WTC11 (cell line): ENCODE measurements at regions not wholly inside any gene's neighbourhood (a gene's known extent, or its start where the extent isn't known, plus 50 kb on each side); places are given as distances from the start of the nearest gene placed in this dataset.

Experiments
- ATAC-seq: fragments of 200-7000 bp; cut with Tn5 transposase; 2 replicates; pipeline ENCODE4 v1.10.0; 2021; ENCODE audit warnings: mild to moderate bottlenecking, moderate library complexity
- CTCF ChIA-PET: fragments of 300-600 bp; sonication (Branson Sonifier 250); formaldehyde crosslinking; loops from one replicate; lab custom pipeline; 2021; ENCODE audit warnings: antibody characterized with exemption; lab: Charles Lee
- POLR2A ChIA-PET: fragments of 350-600 bp; sonication (Branson Sonifier 250); formaldehyde crosslinking; loops from one replicate; lab custom pipeline; 2021; ENCODE audit warnings: antibody characterized with exemption; lab: Charles Lee
- DNase-seq: peaks from one replicate; pipeline ENCODE4 v3.0.0; 2021; ENCODE audit warnings: low spot score
- H3K27ac Mint-ChIP-seq: 2 replicates; pipeline ENCODE4 v1.8.0; 2021; ENCODE audit warnings: mixed read lengths
- H3K27me3 Mint-ChIP-seq: 2 replicates; pipeline ENCODE4 v1.8.0; 2021; ENCODE audit warnings: low read depth, mild to moderate bottlenecking, moderate library complexity, mixed read lengths
- H3K36me3 Mint-ChIP-seq: 2 replicates; pipeline ENCODE4 v1.8.0; 2021; ENCODE audit warnings: mixed read lengths
- H3K4me1 Mint-ChIP-seq: 2 replicates; pipeline ENCODE4 v1.8.0; 2022; ENCODE audit warnings: mixed read lengths
- H3K4me3 Mint-ChIP-seq: 2 replicates; pipeline ENCODE4 v1.8.0; 2021; ENCODE audit warnings: mild to moderate bottlenecking, moderate library complexity, mixed read lengths
- H3K9me3 Mint-ChIP-seq: 2 replicates; pipeline ENCODE4 v1.8.0; 2021; ENCODE audit warnings: mixed read lengths
- ATF1 ChIP-seq: sonication (generic); formaldehyde crosslinking; IDR thresholded peaks from 2 replicates; pipeline ENCODE4 v1.8.1; 2023; ENCODE audit warnings: mild to moderate bottlenecking, moderate library complexity, missing genetic modification reagents
- ATF6 ChIP-seq: sonication (generic); formaldehyde crosslinking; IDR thresholded peaks from 2 replicates; pipeline ENCODE4 v1.8.1; 2023; ENCODE audit warnings: mild to moderate bottlenecking, missing genetic modification reagents
- CREM ChIP-seq: sonication (generic); formaldehyde crosslinking; IDR thresholded peaks from 2 replicates; pipeline ENCODE4 v1.8.1; 2022; ENCODE audit warnings: mild to moderate bottlenecking, missing genetic modification reagents, moderate library complexity
- E2F1 ChIP-seq: sonication (generic); formaldehyde crosslinking; IDR thresholded peaks from 2 replicates; pipeline ENCODE4 v1.8.0; 2022; ENCODE audit warnings: mild to moderate bottlenecking, missing genetic modification reagents
- FOXJ3 ChIP-seq: sonication (generic); formaldehyde crosslinking; IDR thresholded peaks from 2 replicates; pipeline ENCODE4 v1.9.0; 2021; ENCODE audit warnings: missing genetic modification reagents, mild to moderate bottlenecking, borderline replicate concordance
- FOXP4 ChIP-seq: sonication (generic); formaldehyde crosslinking; IDR thresholded peaks from 2 replicates; pipeline ENCODE4 v1.8.0; 2022; ENCODE audit warnings: mild to moderate bottlenecking, missing genetic modification reagents
- GABPB1 ChIP-seq: sonication (generic); formaldehyde crosslinking; IDR thresholded peaks from 2 replicates; pipeline ENCODE4 v1.8.1; 2023; ENCODE audit warnings: mild to moderate bottlenecking, missing genetic modification reagents
- HMGA2 ChIP-seq: fragments of 250-450 bp; sonication (Bioruptor Pico); IDR thresholded peaks from 2 replicates; pipeline ENCODE4 v1.4.0; 2021; ENCODE audit warnings: mild to moderate bottlenecking, moderate library complexity
- MXD4 ChIP-seq: fragments of 250-450 bp; sonication (Bioruptor Pico); IDR thresholded peaks from 2 replicates; pipeline ENCODE4 v1.8.0; 2021; ENCODE audit warnings: mild to moderate bottlenecking, moderate library complexity, borderline replicate concordance
- MYBL2 ChIP-seq: sonication (generic); formaldehyde crosslinking; IDR thresholded peaks from 2 replicates; pipeline ENCODE4 v1.8.1; 2023; ENCODE audit warnings: mild to moderate bottlenecking, moderate library complexity, missing genetic modification reagents
- NFE2L1 ChIP-seq: sonication (generic); formaldehyde crosslinking; IDR thresholded peaks from 2 replicates; pipeline ENCODE4 v1.8.1; 2023; ENCODE audit warnings: missing genetic modification reagents
- NR1H2 ChIP-seq: sonication (generic); formaldehyde crosslinking; IDR thresholded peaks from 2 replicates; pipeline ENCODE4 v1.9.0; 2021; ENCODE audit warnings: mild to moderate bottlenecking, moderate library complexity, missing genetic modification reagents
- NR3C1 ChIP-seq: sonication (generic); formaldehyde crosslinking; conservative IDR thresholded peaks from 2 replicates; pipeline ENCODE4 v1.8.1; 2023; ENCODE audit warnings: low read depth, mild to moderate bottlenecking, missing genetic modification reagents
- PRDM15 ChIP-seq: sonication (generic); formaldehyde crosslinking; IDR thresholded peaks from 2 replicates; pipeline ENCODE4 v1.8.0; 2022; ENCODE audit warnings: missing genetic modification reagents
- RORB ChIP-seq: fragments of 250-450 bp; sonication (Bioruptor Pico); IDR thresholded peaks from 2 replicates; pipeline ENCODE4 v1.9.0; 2021; ENCODE audit warnings: mild to moderate bottlenecking
- TEAD1 ChIP-seq: sonication (generic); formaldehyde crosslinking; IDR thresholded peaks from 2 replicates; pipeline ENCODE4 v1.8.0; 2022; ENCODE audit warnings: mild to moderate bottlenecking, missing genetic modification reagents
- ZBTB21 ChIP-seq: sonication (generic); formaldehyde crosslinking; IDR thresholded peaks from 2 replicates; pipeline ENCODE4 v1.8.1; 2023; ENCODE audit warnings: mild to moderate bottlenecking, missing genetic modification reagents, borderline replicate concordance
- ZBTB43 ChIP-seq: sonication (generic); formaldehyde crosslinking; IDR thresholded peaks from 2 replicates; pipeline ENCODE4 v1.8.1; 2023; ENCODE audit warnings: mild to moderate bottlenecking, missing genetic modification reagents
- ZNF263 ChIP-seq: sonication (generic); formaldehyde crosslinking; IDR thresholded peaks from 2 replicates; pipeline ENCODE4 v1.8.1; 2022; ENCODE audit warnings: low read depth, mild to moderate bottlenecking, moderate library complexity, missing genetic modification reagents
- ZNF423 ChIP-seq: fragments of 250-450 bp; sonication (Bioruptor Pico); IDR thresholded peaks from 2 replicates; pipeline ENCODE4 v2.1.2; 2022; ENCODE audit warnings: mild to moderate bottlenecking, moderate library complexity
- ZNF532 ChIP-seq: fragments of 250-450 bp; sonication (Bioruptor Pico); IDR thresholded peaks from 2 replicates; pipeline ENCODE4 v1.9.0; 2021; ENCODE audit warnings: mild to moderate bottlenecking, borderline replicate concordance

GRCh38 chr5:17090839-17091238, 126.6 kb upstream of the BASP1 start (continued):
- TF ChIP-seq FOXP4 (CRISPR knock-in tag) (no peak), FOXJ3 (no peak)
- TF ChIP-seq, all 79 proteins: peak for 0

- DNase-seq (no peak), ATAC-seq (no peak)
- no peaks in the 10 kb centered on the region for H3K27me3 Mint-ChIP-seq
- ChIA-PET POLR2A (no interaction called here), CTCF (interaction anchor here (0.5 kb wide), 1 partner anchor 118 kb away, joined by 3 read pairs; no protein-coding TSS in a partner anchor)
- H3K27ac Mint-ChIP-seq = no peak overlapping the region
- peaks cover 6% of the 10 kb centered on the region for H3K4me1 Mint-ChIP-seq
- no peak for TF ChIP-seq ZBTB43 (CRISPR knock-in tag)
- no peak for TF ChIP-seq GABPB1 (CRISPR knock-in tag)
- TF ChIP-seq E2F1 (CRISPR knock-in tag) = no peak
- no peak for TF ChIP-seq NR3C1 (CRISPR knock-in tag)
- no peak for TF ChIP-seq ATF1
- TF ChIP-seq NFE2L1 (CRISPR knock-in tag) = no peak
- no peak for TF ChIP-seq HMGA2 (CRISPR knock-in tag)
- TF ChIP-seq ZBTB21 (CRISPR knock-in tag) = no peak
- TF ChIP-seq MXD4 (CRISPR knock-in tag) = no peak
- no peak for TF ChIP-seq NR1H2 (CRISPR knock-in tag)
- TF ChIP-seq CREM (CRISPR knock-in tag) = no peak
- no peak for TF ChIP-seq MYBL2 (CRISPR knock-in tag)
- no peak for TF ChIP-seq ZNF263 (CRISPR knock-in tag)
- TF ChIP-seq PRDM15 (CRISPR knock-in tag) = no peak
- TF ChIP-seq TEAD1 (CRISPR knock-in tag) = no peak
- TF ChIP-seq ZNF423 (CRISPR knock-in tag) = no peak
- TF ChIP-seq ZNF532 (CRISPR knock-in tag) = no peak
- TF ChIP-seq ATF6 (CRISPR knock-in tag) = no peak
- no peak for TF ChIP-seq RORB
- H3K36me3 Mint-ChIP-seq = no peaks in the 10 kb centered on the region
- no peak overlapping the region for H3K4me3 Mint-ChIP-seq
- no peaks in the 10 kb centered on the region for H3K9me3 Mint-ChIP-seq
Observed at GRCh38 chr5:17094830-17095229, 122.6 kb upstream of the BASP1 start.
